ENCODE measurements at regions not wholly inside any gene's neighbourhood (a gene's known extent, or its start where the extent isn't known, plus 50 kb on each side); places are given as distances from the start of the nearest gene placed in this dataset.

GRCh38 chr10:85319826-85320225 lies 991.4 kb downstream of the CCSER2 start:
- H3K4me1 ChIP-seq (ENCODE audit: low read depth, poor library complexity, severe bottlenecking), result no peaks in the 10 kb centered on the region

GRCh38 chr10:85333594-85333993 lies 1005.2 kb downstream of the CCSER2 start:
- H3K4me2 ChIP-seq, result no peak overlapping the region
- no peaks in the 10 kb centered on the region for H3K4me1 ChIP-seq (ENCODE audit: low read depth, poor library complexity, severe bottlenecking)
- no peak overlapping the region for H2AFZ ChIP-seq (ENCODE audit: low read depth)
- no peak overlapping the region for H3K9ac ChIP-seq
- no peaks in the 10 kb centered on the region for H3K27me3 ChIP-seq (ENCODE audit: insufficient read depth, low read depth)
- no peak for TF ChIP-seq CTCF (conservative IDR thresholded peaks at IDR 0.05; ENCODE audit: low read depth, low read length)
- H3K79me2 ChIP-seq (ENCODE audit: insufficient read depth, low read depth), result no peaks in the 10 kb centered on the region
- H3K36me3 ChIP-seq (ENCODE audit: insufficient read depth), result no peaks in the 10 kb centered on the region
- H3K4me3 ChIP-seq (IDR thresholded peaks at IDR 0.05; ENCODE audit: insufficient read depth, low read depth, low read length), result no peak overlapping the region
- H4K20me1 ChIP-seq (ENCODE audit: insufficient read depth), result no peaks in the 10 kb centered on the region
- no peak overlapping the region for H3K27ac ChIP-seq

More at GRCh38 chr10:85319826-85320225, 991.4 kb downstream of the CCSER2 start:
- H3K4me2 ChIP-seq, result no peak overlapping the region
- H2AFZ ChIP-seq (ENCODE audit: low read depth), result no peak overlapping the region
- no peak for TF ChIP-seq CTCF (conservative IDR thresholded peaks at IDR 0.05; ENCODE audit: low read depth, low read length)
- no peaks in the 10 kb centered on the region for H3K79me2 ChIP-seq (ENCODE audit: insufficient read depth, low read depth)
- H3K27me3 ChIP-seq (ENCODE audit: insufficient read depth, low read depth), result no peaks in the 10 kb centered on the region
- H3K4me3 ChIP-seq (IDR thresholded peaks at IDR 0.05; ENCODE audit: insufficient read depth, low read depth, low read length), result no peak overlapping the region
- no peaks in the 10 kb centered on the region for H3K36me3 ChIP-seq (ENCODE audit: insufficient read depth)
- H4K20me1 ChIP-seq (ENCODE audit: insufficient read depth), result no peaks in the 10 kb centered on the region
- H3K27ac ChIP-seq, result no peak overlapping the region
- no peak overlapping the region for H3K9ac ChIP-seq

- H3K79me2 ChIP-seq (ENCODE audit: insufficient read depth, low read depth), result no peaks in the 10 kb centered on the region
- H3K4me1 ChIP-seq (ENCODE audit: low read depth, poor library complexity, severe bottlenecking), result no peaks in the 10 kb centered on the region
- H2AFZ ChIP-seq (ENCODE audit: low read depth), result no peak overlapping the region
- no peak overlapping the region for H3K27ac ChIP-seq
- H3K27me3 ChIP-seq (ENCODE audit: insufficient read depth, low read depth), result no peaks in the 10 kb centered on the region
- TF ChIP-seq CTCF (conservative IDR thresholded peaks at IDR 0.05; ENCODE audit: low read depth, low read length), result no peak
- H3K36me3 ChIP-seq (ENCODE audit: insufficient read depth), result no peaks in the 10 kb centered on the region
- no peak overlapping the region for H3K9ac ChIP-seq
- H3K4me2 ChIP-seq, result no peak overlapping the region
- no peaks in the 10 kb centered on the region for H4K20me1 ChIP-seq (ENCODE audit: insufficient read depth)
- H3K4me3 ChIP-seq (IDR thresholded peaks at IDR 0.05; ENCODE audit: insufficient read depth, low read depth, low read length), result no peak overlapping the region
These were observed 1004.2 kb downstream of the GRID1 start for GRCh38 chr10:85362401-85362800.

- H3K79me2 ChIP-seq (ENCODE audit: insufficient read depth, low read depth), result no peaks in the 10 kb centered on the region
- no peak for TF ChIP-seq CTCF (conservative IDR thresholded peaks at IDR 0.05; ENCODE audit: low read depth, low read length)
- H4K20me1 ChIP-seq (ENCODE audit: insufficient read depth), result no peaks in the 10 kb centered on the region
- no peaks in the 10 kb centered on the region for H3K36me3 ChIP-seq (ENCODE audit: insufficient read depth)
- no peak overlapping the region for H3K4me2 ChIP-seq
- no peak overlapping the region for H3K4me3 ChIP-seq (IDR thresholded peaks at IDR 0.05; ENCODE audit: insufficient read depth, low read depth, low read length)
- H3K27me3 ChIP-seq (ENCODE audit: insufficient read depth, low read depth), result no peaks in the 10 kb centered on the region
- H3K27ac ChIP-seq, result no peak overlapping the region
- H3K4me1 ChIP-seq (ENCODE audit: low read depth, poor library complexity, severe bottlenecking), result no peaks in the 10 kb centered on the region
- no peak overlapping the region for H2AFZ ChIP-seq (ENCODE audit: low read depth)
- no peak overlapping the region for H3K9ac ChIP-seq
These were observed 989.4 kb downstream of the GRID1 start for GRCh38 chr10:85377029-85377806.

Measured in KMS-11 (cell line).